ENCODE measurements at regions not wholly inside any gene's neighbourhood (a gene's known extent, or its start where the extent isn't known, plus 50 kb on each side); places are given as distances from the start of the nearest gene placed in this dataset.

DNA sequence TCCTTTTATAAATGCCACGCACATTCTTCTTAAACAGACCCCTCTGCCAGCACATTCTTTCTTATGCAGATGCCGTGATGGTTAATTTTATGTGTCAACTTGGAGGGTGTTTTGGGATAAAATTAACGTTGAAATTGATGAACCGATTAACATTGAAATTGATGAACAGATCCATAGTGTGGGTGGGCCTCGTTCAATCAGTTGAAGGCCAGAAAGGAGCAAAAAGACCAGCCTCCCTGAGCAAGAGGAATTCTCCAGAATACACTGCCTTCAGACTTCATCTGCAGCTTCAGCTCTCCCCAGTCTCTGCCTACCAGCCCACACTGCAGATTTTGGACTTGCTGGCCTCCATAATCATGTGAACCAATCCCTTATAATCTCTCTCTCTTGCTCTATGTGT is 233.6 kb upstream of the BCOR start:
- Histone ChIP-seq H3K27ac (no peak overlapping the region), H3K4me1 (no peaks in the 10 kb centered on the region), H3K36me3 (no peaks in the 10 kb centered on the region), H3K27me3 (no peaks in the 10 kb centered on the region), H3K9me3 (no peaks in the 10 kb centered on the region), H3K4me3 (no peak overlapping the region)
- no peak for DNase-seq
- no peak for TF ChIP-seq POLR2A (IDR thresholded peaks at IDR 0.05)
- TF ChIP-seq CTCF (IDR thresholded peaks at IDR 0.05), result no peak
- intact Hi-C loops (cut with DNase I; ENCODE audit: low total_unique reads), result no loop called here

DNA sequence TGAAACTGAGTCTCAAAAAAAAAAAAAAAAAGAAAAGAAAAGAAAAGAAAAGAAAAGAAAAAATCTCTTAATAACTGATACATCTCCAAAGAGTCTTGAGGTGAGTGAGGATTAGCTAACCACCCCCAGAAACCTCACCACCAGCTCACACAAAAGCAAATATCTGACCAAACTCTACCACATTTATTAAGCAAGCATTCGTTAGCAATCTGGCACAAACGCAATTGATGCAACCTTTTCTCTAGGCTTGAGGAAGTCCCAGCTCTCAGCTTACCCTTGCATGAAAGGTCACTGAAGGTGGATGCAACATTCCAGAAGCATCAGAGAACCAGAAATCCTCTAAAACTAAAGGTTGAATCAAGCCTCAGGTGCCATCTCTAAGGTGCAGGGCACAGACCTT is 231.9 kb upstream of the BCOR start:
- DNase-seq, result no peak
- Histone ChIP-seq H3K4me1 (no peaks in the 10 kb centered on the region), H3K27me3 (no peaks in the 10 kb centered on the region), H3K36me3 (no peaks in the 10 kb centered on the region), H3K27ac (no peak overlapping the region), H3K4me3 (no peak overlapping the region), H3K9me3 (no peaks in the 10 kb centered on the region)
- intact Hi-C loops (cut with DNase I; ENCODE audit: low total_unique reads), result no loop called here
- no peak for TF ChIP-seq POLR2A (IDR thresholded peaks at IDR 0.05)
- no peak for TF ChIP-seq CTCF (IDR thresholded peaks at IDR 0.05)

DNA sequence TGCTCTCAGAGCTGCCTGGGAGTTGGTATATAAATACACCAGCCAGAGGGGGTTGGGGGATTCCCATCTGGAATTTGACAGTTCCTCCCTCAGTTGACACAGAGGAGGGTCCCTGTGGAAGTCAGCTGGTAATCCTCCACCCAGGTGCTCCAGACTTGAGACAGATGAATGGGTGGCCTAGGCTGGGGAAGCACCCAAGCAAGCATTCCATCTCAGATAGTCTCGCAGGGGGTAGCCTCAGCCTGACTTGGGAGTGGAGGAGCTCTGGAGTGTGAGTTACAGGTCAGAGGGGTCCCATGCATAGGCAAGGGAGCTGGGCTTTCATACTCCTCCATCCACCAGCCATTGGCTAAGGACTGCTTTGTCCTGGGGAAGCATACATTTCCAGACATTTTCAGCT is 229.3 kb upstream of the BCOR start:
- Histone ChIP-seq H3K9me3 (no peaks in the 10 kb centered on the region), H3K4me3 (no peak overlapping the region), H3K27ac (no peak overlapping the region), H3K4me1 (no peaks in the 10 kb centered on the region), H3K36me3 (no peaks in the 10 kb centered on the region), H3K27me3 (no peaks in the 10 kb centered on the region)
- intact Hi-C loops (cut with DNase I; ENCODE audit: low total_unique reads), result no loop called here
- no peak for TF ChIP-seq POLR2A (IDR thresholded peaks at IDR 0.05)
- TF ChIP-seq CTCF (IDR thresholded peaks at IDR 0.05), result no peak
- DNase-seq, result no peak

GRCh38 chrX:40326186-40326965 is 228.6 kb upstream of the BCOR start:
- Histone ChIP-seq H3K36me3 (no peaks in the 10 kb centered on the region), H3K27ac (no peak overlapping the region), H3K9me3 (no peaks in the 10 kb centered on the region), H3K4me1 (no peaks in the 10 kb centered on the region), H3K4me3 (no peak overlapping the region), H3K27me3 (no peaks in the 10 kb centered on the region)
- DNase-seq, result no peak
- TF ChIP-seq POLR2A (IDR thresholded peaks at IDR 0.05) (no peak), CTCF (IDR thresholded peaks at IDR 0.05) (no peak)
- intact Hi-C loops (cut with DNase I; ENCODE audit: low total_unique reads), result no loop called here

DNA sequence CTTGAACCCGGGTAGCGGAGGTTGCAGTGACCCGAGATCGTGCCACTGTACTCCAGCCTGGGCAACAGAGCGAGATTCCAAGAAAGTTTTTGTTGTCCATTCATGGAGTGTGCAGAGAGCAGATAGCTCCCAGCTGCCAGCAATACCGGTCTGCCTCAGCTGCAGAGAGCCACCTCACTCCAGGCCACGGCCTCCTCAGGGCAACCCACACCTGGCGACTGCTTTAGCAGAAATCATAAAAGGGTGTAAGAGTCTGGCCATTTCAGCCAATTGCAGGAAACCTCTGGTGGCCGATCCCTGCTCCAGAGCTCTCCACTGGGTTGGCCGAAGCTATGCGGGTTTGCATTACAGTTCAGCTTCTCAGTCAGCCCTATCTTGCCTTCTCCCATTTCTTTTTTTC is 227.4 kb upstream of the BCOR start:
- H3K9me3 ChIP-seq, result no peaks in the 10 kb centered on the region
- no peaks in the 10 kb centered on the region for H3K4me1 ChIP-seq
- no peak overlapping the region for H3K27ac ChIP-seq
- no peak for TF ChIP-seq POLR2A (IDR thresholded peaks at IDR 0.05)
- TF ChIP-seq CTCF (IDR thresholded peaks at IDR 0.05), result no peak
- no peak overlapping the region for H3K4me3 ChIP-seq
- no peaks in the 10 kb centered on the region for H3K27me3 ChIP-seq
- no peaks in the 10 kb centered on the region for H3K36me3 ChIP-seq
- no peak for DNase-seq
- intact Hi-C loops (cut with DNase I; ENCODE audit: low total_unique reads), result no loop called here

Measured in uterus (tissue), 3 donors.